ENCODE measurements at regions not wholly inside any gene's neighbourhood (a gene's known extent, or its start where the extent isn't known, plus 50 kb on each side); places are given as distances from the start of the nearest gene placed in this dataset.

DNA sequence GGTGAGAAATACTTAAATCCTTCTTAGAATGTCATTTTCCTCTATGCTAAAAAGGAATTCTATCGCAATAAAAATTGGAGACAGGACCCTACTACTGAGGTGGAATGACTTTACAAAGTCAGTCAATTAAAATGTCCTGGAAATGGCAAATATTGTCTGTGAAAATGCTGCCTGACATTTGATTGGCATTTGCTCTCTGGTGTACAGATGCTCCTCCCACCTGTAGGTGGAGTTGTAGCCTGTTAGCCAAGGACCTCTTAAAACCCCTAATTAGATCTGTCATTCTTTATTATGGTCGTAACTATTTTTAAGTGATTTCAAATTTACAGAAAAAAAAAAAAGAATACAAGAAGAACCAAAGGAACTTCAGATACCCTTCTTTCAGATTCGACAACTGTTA, 393.1 kb upstream of the KLHL29 start:
- no peak overlapping the region for H3K4me3 ChIP-seq (ENCODE audit: low read length)
- DNase-seq (ENCODE audit: low read depth) = no peak
- TF ChIP-seq, protein P1, sequence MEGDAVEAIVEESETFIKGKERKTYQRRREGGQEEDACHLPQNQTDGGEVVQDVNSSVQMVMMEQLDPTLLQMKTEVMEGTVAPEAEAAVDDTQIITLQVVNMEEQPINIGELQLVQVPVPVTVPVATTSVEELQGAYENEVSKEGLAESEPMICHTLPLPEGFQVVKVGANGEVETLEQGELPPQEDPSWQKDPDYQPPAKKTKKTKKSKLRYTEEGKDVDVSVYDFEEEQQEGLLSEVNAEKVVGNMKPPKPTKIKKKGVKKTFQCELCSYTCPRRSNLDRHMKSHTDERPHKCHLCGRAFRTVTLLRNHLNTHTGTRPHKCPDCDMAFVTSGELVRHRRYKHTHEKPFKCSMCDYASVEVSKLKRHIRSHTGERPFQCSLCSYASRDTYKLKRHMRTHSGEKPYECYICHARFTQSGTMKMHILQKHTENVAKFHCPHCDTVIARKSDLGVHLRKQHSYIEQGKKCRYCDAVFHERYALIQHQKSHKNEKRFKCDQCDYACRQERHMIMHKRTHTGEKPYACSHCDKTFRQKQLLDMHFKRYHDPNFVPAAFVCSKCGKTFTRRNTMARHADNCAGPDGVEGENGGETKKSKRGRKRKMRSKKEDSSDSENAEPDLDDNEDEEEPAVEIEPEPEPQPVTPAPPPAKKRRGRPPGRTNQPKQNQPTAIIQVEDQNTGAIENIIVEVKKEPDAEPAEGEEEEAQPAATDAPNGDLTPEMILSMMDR (IDR thresholded peaks at IDR 0.05; ENCODE audit: insufficient read depth, low read depth, low read length, missing control alignments) = no peak

- DNase-seq (ENCODE audit: low read depth) = no peak
- TF ChIP-seq, protein P1 (IDR thresholded peaks at IDR 0.05; ENCODE audit: insufficient read depth, low read depth, low read length, missing control alignments) = no peak
- H3K4me3 ChIP-seq (ENCODE audit: low read length) = no peak overlapping the region
Measured at GRCh38 chr2:22992441-22992840, 392.5 kb upstream of the KLHL29 start.

DNA sequence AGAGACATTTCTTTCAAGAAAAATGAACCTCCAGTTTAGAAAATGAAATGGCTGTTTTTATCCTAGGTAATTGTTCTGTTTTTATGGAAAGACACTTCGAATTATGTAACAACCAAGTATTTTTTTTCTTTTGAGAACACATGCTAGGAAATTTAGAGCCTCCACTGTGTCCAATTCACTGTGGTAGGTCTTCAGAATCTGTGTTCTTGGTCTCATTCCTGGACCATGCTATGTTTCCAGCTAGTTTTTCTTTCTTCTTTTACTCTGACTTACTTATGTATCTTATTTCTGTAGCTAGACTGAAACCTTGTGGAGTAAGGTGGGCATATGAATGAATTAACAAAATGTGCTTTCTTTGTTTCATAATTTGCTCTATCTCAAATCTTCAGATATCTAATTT, 391.7 kb upstream of the KLHL29 start:
- DNase-seq (ENCODE audit: low read depth) = no peak
- no peak overlapping the region for H3K4me3 ChIP-seq (ENCODE audit: low read length)
- TF ChIP-seq, protein P1 (IDR thresholded peaks at IDR 0.05; ENCODE audit: insufficient read depth, low read depth, low read length, missing control alignments) = no peak

- TF ChIP-seq, protein P1 (IDR thresholded peaks at IDR 0.05; ENCODE audit: insufficient read depth, low read depth, low read length, missing control alignments) = no peak
Measured at GRCh38 chr2:22995576-22995975, 389.4 kb upstream of the KLHL29 start.

GRCh38 chr2:22996911-22997310, 388.1 kb upstream of the KLHL29 start:
- H3K4me3 ChIP-seq (ENCODE audit: low read length) = no peak overlapping the region
- TF ChIP-seq, protein P1 (IDR thresholded peaks at IDR 0.05; ENCODE audit: insufficient read depth, low read depth, low read length, missing control alignments) = no peak

More at GRCh38 chr2:22995576-22995975, 389.4 kb upstream of the KLHL29 start:
- H3K4me3 ChIP-seq (ENCODE audit: low read length) = no peak overlapping the region
- no peak for DNase-seq (ENCODE audit: low read depth)

GRCh38 chr2:22998359-22998758, 386.6 kb upstream of the KLHL29 start:
- no peak overlapping the region for H3K4me3 ChIP-seq (ENCODE audit: low read length)
- no peak for DNase-seq (ENCODE audit: low read depth)
- TF ChIP-seq, protein P1 (IDR thresholded peaks at IDR 0.05; ENCODE audit: insufficient read depth, low read depth, low read length, missing control alignments) = no peak

More at GRCh38 chr2:22996911-22997310, 388.1 kb upstream of the KLHL29 start:
- no peak for DNase-seq (ENCODE audit: low read depth)

- TF ChIP-seq, protein P1 (IDR thresholded peaks at IDR 0.05; ENCODE audit: insufficient read depth, low read depth, low read length, missing control alignments) = no peak
- DNase-seq (ENCODE audit: low read depth) = no peak
- no peak overlapping the region for H3K4me3 ChIP-seq (ENCODE audit: low read length)
Measured at GRCh38 chr2:22999951-23000350, 385.0 kb upstream of the KLHL29 start.

All from epithelial cell of esophagus (primary cell).